Panc1 (cell line): ENCODE measurements at regions not wholly inside any gene's neighbourhood (a gene's known extent, or its start where the extent isn't known, plus 50 kb on each side); places are given as distances from the start of the nearest gene placed in this dataset.

Source experiments
- CTCF ChIP-seq: fragments of 450-650 bp; IDR thresholded peaks from 2 replicates; pipeline ENCODE4 v1.5.1; 2017; ENCODE audit warnings: mild to moderate bottlenecking
- POLR2AphosphoS5 ChIP-seq: IDR thresholded peaks from 2 replicates; pipeline ENCODE4 v1.6.1; 2012; ENCODE audit warnings: mild to moderate bottlenecking, low read depth, low read length, moderate library complexity

- no peak for TF ChIP-seq CTCF
- no peak for TF ChIP-seq POLR2AphosphoS5
These were observed 94.1 kb upstream of the GK2 start for GRCh38 chr4:79502081-79502480.
